GM19324 (cell line): ENCODE measurements at regions not wholly inside any gene's neighbourhood (a gene's known extent, or its start where the extent isn't known, plus 50 kb on each side); places are given as distances from the start of the nearest gene placed in this dataset.
"Not testable (repeated sequence)": the region's sequence is repeated elsewhere in the genome, so short reads cannot be mapped to it uniquely, and the experiment has no call there.

Experiments used
- ATAC-seq: cut with Tn5 transposase; IDR thresholded peaks from one replicate; pipeline ENCODE4 v1.9.1; 2021; ENCODE audit warnings: mild to moderate bottlenecking, moderate library complexity; ENCODE audit not compliant: unreplicated experiment, low FRiP score

GRCh38 chr3:125790312-125790711 lies 178.7 kb upstream of the ROPN1B start:
- ATAC-seq = not testable (repeated sequence)

- ATAC-seq = not testable (repeated sequence)
Observed at GRCh38 chr3:125791021-125791420, 178.0 kb upstream of the ROPN1B start.

- ATAC-seq = not testable (repeated sequence)
Observed at GRCh38 chr3:125810010-125810409, 159.0 kb upstream of the ROPN1B start.

DNA sequence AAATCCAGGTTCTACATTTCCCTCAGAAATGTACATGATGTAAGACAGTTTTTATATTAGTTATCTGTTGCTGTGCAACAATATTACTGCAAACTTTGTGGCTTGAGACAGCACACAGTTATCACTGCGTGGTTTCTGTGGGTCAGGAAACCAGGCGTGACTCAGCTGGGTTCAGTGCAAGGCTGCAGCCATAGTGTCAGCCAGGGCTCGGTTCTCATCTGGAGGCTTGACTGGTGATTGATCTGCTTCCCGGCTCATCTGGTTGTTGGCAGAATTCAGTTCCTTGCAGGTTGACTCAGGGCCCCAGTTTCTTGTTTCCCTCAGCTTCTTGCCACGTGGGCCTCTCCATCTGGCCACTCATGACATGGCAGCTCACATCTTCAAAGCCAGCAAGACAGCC lies 146.8 kb upstream of the ROPN1B start:
- not testable (repeated sequence) for ATAC-seq

- ATAC-seq = not testable (repeated sequence)
Observed at GRCh38 chr3:125831005-125831750, 137.8 kb upstream of the ROPN1B start.

DNA sequence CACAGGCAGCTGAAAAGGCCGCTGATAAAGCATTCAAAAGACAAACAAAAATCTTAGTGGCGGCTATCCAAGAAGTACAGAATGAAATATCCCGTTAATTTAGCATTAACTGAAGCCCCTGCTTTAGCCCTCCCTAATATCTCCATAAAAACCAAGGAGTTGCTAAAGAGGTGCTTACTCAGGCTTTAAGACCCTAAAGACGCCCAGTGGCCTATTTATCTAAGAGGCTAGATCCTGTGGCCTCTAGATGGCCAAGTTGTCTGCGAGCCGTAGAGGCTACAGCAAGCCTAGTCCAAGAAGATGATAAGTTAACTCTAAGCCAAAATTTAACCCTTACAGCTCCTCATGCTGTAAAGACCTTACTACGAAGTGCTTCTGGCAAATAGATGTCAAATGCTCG lies 133.4 kb upstream of the ROPN1B start:
- ATAC-seq = not testable (repeated sequence)

GRCh38 chr3:125836011-125836551 lies 132.9 kb upstream of the ROPN1B start:
- not testable (repeated sequence) for ATAC-seq

- ATAC-seq = not testable (repeated sequence)
Observed at GRCh38 chr3:125836786-125837185, 132.2 kb upstream of the ROPN1B start.

- ATAC-seq = not testable (repeated sequence)
Observed at GRCh38 chr3:125838857-125839256, 130.1 kb upstream of the ROPN1B start.

DNA sequence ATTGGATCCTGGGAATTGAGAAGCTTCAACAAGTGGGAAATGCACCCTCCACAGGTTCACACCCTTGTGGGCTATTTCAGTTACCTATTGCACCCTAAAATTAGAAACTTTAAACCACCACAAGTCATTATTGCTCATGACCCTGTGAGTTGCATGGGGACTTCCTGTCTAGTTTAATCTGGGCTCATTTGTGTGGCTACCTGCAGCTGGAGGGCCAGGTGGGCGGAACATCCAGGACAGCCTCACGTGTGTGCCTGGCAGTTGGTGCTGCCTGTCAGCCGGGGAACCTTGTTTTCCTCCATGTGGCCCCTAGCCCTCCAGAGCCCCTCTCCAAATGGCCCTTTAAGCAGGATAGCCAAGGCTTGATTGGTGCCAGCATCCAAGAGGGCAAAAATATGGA lies 128.5 kb upstream of the ROPN1B start:
- ATAC-seq = not testable (repeated sequence)

- ATAC-seq = not testable (repeated sequence)
Observed at GRCh38 chr3:125847966-125848365, 121.0 kb upstream of the ROPN1B start.

DNA sequence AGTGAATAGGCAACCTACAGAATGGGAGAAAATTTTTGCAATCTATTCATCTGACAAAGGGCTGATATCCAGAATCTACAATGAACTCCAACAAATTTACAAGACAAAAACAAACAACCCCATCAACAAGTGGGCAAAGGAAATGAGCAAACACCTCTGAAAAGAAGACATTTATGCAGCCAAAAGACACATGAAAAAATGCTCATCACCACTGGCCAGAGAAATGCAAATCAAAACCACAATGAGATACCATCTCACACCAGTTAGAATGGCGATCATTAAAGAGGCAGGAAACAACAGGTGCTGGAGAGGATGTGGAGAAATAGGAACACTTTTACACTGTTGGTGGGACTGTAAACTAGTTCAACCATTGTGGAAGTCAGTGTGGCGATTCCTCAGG lies 114.0 kb upstream of the ROPN1B start:
- not testable (repeated sequence) for ATAC-seq

GRCh38 chr3:125860547-125860946 lies 108.4 kb upstream of the ROPN1B start:
- not testable (repeated sequence) for ATAC-seq

DNA sequence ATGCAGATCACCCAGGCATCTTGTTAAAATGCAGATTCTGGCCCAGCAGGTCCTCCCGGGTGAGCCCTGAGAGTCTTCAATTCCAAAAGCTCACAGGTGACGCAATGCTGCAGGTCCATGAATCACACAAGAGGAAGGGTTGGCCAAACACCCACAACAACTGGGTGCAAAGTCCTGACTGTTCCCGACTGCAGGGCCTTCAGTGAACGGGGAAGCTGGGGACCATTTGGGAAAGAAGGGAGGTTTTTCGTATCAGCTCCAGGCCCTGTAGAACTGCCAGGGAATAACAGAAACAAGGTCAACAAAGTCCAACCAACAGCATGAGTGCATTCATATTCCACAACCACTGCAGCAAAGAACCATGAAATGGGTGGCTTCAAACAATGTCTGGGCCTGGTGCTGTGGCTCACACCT lies 106.1 kb upstream of the ROPN1B start:
- ATAC-seq = not testable (repeated sequence)

DNA sequence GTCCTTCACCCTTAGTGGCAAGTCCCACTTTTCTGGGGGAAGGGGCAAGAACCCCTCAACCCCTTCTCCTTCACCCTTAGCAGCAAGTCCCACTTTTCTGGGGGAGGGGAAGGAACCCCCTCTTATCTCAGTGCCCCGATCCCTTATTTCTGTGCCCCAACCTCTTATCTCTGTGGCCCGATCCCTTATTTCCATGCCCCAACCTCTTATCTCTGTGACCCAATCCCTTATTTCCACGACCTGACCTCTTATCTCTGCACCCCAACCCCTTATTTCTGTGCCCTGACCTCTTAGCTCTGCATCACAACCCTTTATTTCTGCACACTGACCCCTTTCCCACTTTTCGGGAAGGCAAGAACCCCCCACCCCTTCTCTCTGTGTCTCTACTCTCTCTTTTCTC lies 104.4 kb upstream of the ROPN1B start:
- ATAC-seq = not testable (repeated sequence)

- ATAC-seq = not testable (repeated sequence)
Observed at GRCh38 chr3:125886006-125886405, 83.0 kb upstream of the ROPN1B start.

DNA sequence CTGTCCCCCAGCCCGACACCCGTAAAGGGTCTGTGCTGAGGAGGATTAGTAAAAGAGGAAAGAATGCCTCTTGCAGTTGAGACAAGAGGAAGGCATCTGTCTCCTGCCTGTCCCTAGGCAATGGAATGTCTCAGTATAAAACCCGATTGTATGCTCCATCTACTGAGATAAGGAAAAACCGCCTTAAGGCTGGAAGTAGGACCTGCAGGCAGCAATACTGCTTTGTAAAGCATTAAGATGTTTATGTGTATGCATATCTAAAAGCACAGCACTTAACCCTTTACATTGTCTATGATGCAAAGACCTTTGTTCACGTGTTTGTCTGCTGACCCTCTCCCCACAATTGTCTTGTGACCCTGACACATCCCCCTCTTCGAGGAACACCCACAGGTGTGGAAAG lies 69.8 kb upstream of the ROPN1B start:
- ATAC-seq = not testable (repeated sequence)

DNA sequence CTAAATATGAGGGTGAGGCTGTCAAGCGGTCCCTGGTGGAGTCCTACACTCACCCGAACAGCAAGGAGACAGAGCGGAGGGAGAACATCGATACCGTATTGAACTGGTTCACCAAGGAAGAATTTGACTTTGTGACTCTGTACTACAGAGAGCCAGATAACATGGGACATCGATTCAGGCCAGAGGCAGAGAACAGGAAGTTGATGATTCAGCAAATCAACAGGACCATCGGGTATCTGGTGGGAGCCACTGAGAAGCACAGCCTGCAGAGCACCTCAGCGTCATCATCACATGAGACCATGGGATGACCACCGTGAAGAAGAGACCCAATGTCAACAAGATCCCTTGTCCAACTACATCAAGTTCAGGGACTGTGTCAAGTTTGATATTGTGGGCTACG lies 67.5 kb upstream of the ROPN1B start:
- not testable (repeated sequence) for ATAC-seq

- ATAC-seq = not testable (repeated sequence)
Observed at GRCh38 chr3:125903780-125904455, 65.1 kb upstream of the ROPN1B start.

GRCh38 chr3:125907279-125907678 lies 61.7 kb upstream of the ROPN1B start:
- ATAC-seq = not testable (repeated sequence)

DNA sequence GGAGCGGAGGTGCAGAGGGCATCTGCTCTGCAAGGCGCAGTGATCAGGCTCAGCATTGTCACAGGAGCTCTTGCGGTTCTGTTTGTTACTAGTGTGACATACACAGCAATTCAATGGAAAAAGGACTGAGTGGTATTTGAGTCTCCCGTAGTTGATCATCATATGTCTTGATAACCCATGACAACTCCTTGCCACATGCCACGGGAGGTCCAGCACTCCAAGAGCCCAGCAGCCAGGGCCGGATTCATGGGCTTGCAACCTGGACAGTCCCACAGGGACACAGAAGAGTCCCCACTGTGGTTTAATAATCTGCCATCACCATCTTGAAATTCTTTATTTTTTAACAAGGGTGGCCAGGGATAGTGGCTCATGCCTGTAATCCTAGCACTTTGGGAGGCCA lies 58.1 kb upstream of the ROPN1B start:
- not testable (repeated sequence) for ATAC-seq
